Endothelial cell of umbilical vein (primary cell): ENCODE measurements at regions not wholly inside any gene's neighbourhood (a gene's known extent, or its start where the extent isn't known, plus 50 kb on each side); places are given as distances from the start of the nearest gene placed in this dataset.
"Not testable (repeated sequence)": the region's sequence is repeated elsewhere in the genome, so short reads cannot be mapped to it uniquely, and the experiment has no call there.

ENCODE experiments used
- BruUV-seq: library from RNA; stranded (reverse); fragments of 400-500 nt; replicated peaks from 2 replicates; lab custom pipeline; 2021; lab: Mats Ljungman, UMichigan
- CTCF ChIA-PET: fragments of 300-600, 350-600 bp; sonication (Branson Sonifier 250); formaldehyde crosslinking; loops from one replicate; lab custom pipeline; 2021; ENCODE audit warnings: antibody characterized with exemption, inconsistent platforms; lab: Charles Lee
- POLR2A ChIA-PET: fragments of 300-600, 350-600 bp; sonication (Branson Sonifier 250); formaldehyde crosslinking; loops from one replicate; lab custom pipeline; 2021; ENCODE audit warnings: antibody characterized with exemption, inconsistent platforms; lab: Charles Lee
- DNase-seq: peaks from one replicate; pipeline ENCODE4 v3.0.0-alpha.2; 2011; ENCODE audit warnings: low read depth, low spot score
- FAIRE-seq: peaks from 2 replicates; lab custom pipeline; 2011; peaks lifted over from hg19 to GRCh38; lab: Jason Lieb, UNC
- H2AFZ ChIP-seq: 2 replicates; pipeline ENCODE4 v1.6.0; 2012; ENCODE audit warnings: low read depth, low read length, control low read depth, inconsistent platforms
- H3K27ac ChIP-seq: 2 replicates; pipeline ENCODE4 v1.5.1; 2011; ENCODE audit warnings: low read depth, mild to moderate bottlenecking, control low read depth, low read length, moderate library complexity; ENCODE audit not compliant: insufficient read depth
- H3K27me3 ChIP-seq, 2 experiments: 2 replicates each; pipeline versions ENCODE4 v1.6.0 to v1.6.1; 2011; ENCODE audit warnings: low read length in 2 of 2, mixed read lengths in 1 of 2; ENCODE audit not compliant: control insufficient read depth in 2 of 2, insufficient read depth in 2 of 2
- H3K36me3 ChIP-seq, 2 experiments: 2 replicates in 1 of 2; 3 replicates in 1 of 2; pipeline ENCODE4 v1.5.1; 2011; ENCODE audit warnings: low read length in 2 of 2, mild to moderate bottlenecking in 1 of 2, moderate library complexity in 1 of 2; ENCODE audit not compliant: control insufficient read depth in 2 of 2, insufficient read depth in 2 of 2; ENCODE audit errors: extremely low read depth in 1 of 2
- H3K4me1 ChIP-seq: 3 replicates; pipeline ENCODE4 v1.5.1; 2011; ENCODE audit warnings: mild to moderate bottlenecking, low read length; ENCODE audit not compliant: control insufficient read depth, insufficient read depth; ENCODE audit errors: extremely low read depth
- H3K4me2 ChIP-seq: 2 replicates; pipeline ENCODE4 v1.6.1; 2011; ENCODE audit warnings: low read length, control low read depth, mixed read lengths; ENCODE audit not compliant: insufficient read depth
- H3K4me3 ChIP-seq, 3 experiments: fragments of 200-600 bp in 1 of 3; sonication (generic), shearing (Covaris generic) in 1 of 3; replicated peaks in 1 of 3; 2 replicates each; pipeline ENCODE4 v1.5.1; 2011 to 2016; ENCODE audit warnings: control low read depth in 3 of 3, low read length in 3 of 3, mild to moderate bottlenecking in 2 of 3, inconsistent platforms in 1 of 3, low read depth in 1 of 3, moderate library complexity in 1 of 3; ENCODE audit not compliant: insufficient read depth in 1 of 3
- H3K79me2 ChIP-seq: 2 replicates; pipeline ENCODE4 v1.6.0; 2012; ENCODE audit warnings: low read length, inconsistent platforms; ENCODE audit not compliant: control insufficient read depth, insufficient read depth
- H3K9ac ChIP-seq: replicated peaks from 2 replicates; pipeline ENCODE3; 2011; ENCODE audit warnings: low read length, control low read depth; ENCODE audit not compliant: insufficient read depth; ENCODE audit errors: extremely low read depth
- H3K9me1 ChIP-seq: replicated peaks from 3 replicates; pipeline ENCODE4 v1.6.0; 2011; ENCODE audit warnings: mild to moderate bottlenecking, low read length; ENCODE audit not compliant: control insufficient read depth, insufficient read depth; ENCODE audit errors: extremely low read depth
- H3K9me3 ChIP-seq: replicated peaks from 2 replicates; pipeline ENCODE4 v1.5.1; 2012; ENCODE audit warnings: low read length, inconsistent platforms; ENCODE audit not compliant: control insufficient read depth, insufficient read depth
- H4K20me1 ChIP-seq: replicated peaks from 2 replicates; pipeline ENCODE3; 2011; ENCODE audit warnings: mild to moderate bottlenecking, low read length; ENCODE audit not compliant: control insufficient read depth, insufficient read depth; ENCODE audit errors: extremely low read depth
- CTCF ChIP-seq, 2 donors: IDR thresholded peaks; 1 replicate in 1 of 2; 2 replicates in 1 of 2; pipeline ENCODE4 v1.5.1; 2011; ENCODE audit warnings: low read length in 2 of 2, mild to moderate bottlenecking in 2 of 2, moderate library complexity in 2 of 2, control low read depth in 1 of 2, inconsistent platforms in 1 of 2, low read depth in 1 of 2; ENCODE audit not compliant: insufficient read depth in 1 of 2; ENCODE audit errors: extremely low read depth in 1 of 2
- EZH2 ChIP-seq: IDR thresholded peaks from 2 replicates; pipeline ENCODE4 v1.6.1; 2012; ENCODE audit warnings: borderline replicate concordance, low read depth, mild to moderate bottlenecking, moderate library complexity, low read length, inconsistent platforms; ENCODE audit not compliant: severe bottlenecking
- FOS ChIP-seq: IDR thresholded peaks from 2 replicates; pipeline ENCODE4 v1.6.1; 2011; ENCODE audit warnings: mild to moderate bottlenecking, low read length, moderate library complexity, borderline replicate concordance; ENCODE audit not compliant: insufficient read depth
- GATA2 ChIP-seq: IDR thresholded peaks from 2 replicates; pipeline ENCODE4 v1.7.0; 2011; ENCODE audit warnings: low read depth, mild to moderate bottlenecking, moderate library complexity, mixed read lengths, low read length; ENCODE audit not compliant: insufficient read length, insufficient read depth
- JUN ChIP-seq: IDR thresholded peaks from 2 replicates; pipeline ENCODE4 v1.6.1; 2011; ENCODE audit warnings: borderline replicate concordance, low read depth; ENCODE audit not compliant: insufficient read length, insufficient read depth
- MAX ChIP-seq: IDR thresholded peaks from 2 replicates; pipeline ENCODE4 v1.6.1; 2011; ENCODE audit not compliant: insufficient read depth, insufficient read length
- MYC ChIP-seq: IDR thresholded peaks from one replicate; pipeline ENCODE4 v1.6.1; 2011; ENCODE audit warnings: mild to moderate bottlenecking, low read depth, low read length
- POLR2A ChIP-seq: IDR thresholded peaks from 2 replicates; pipeline ENCODE4 v1.6.1; 2012; ENCODE audit warnings: low read depth, mild to moderate bottlenecking, control low read depth, low read length
- POLR2AphosphoS5 ChIP-seq: IDR thresholded peaks from 2 replicates; pipeline ENCODE4 v1.6.1; 2012; ENCODE audit warnings: low read depth, mild to moderate bottlenecking, control low read depth, low read length, moderate library complexity; ENCODE audit not compliant: insufficient read depth
- dilution Hi-C: fragments of 300-500 bp; cut with MboI; formaldehyde crosslinking; loops from one replicate; pipeline ENCODE4 v1.15.0; 2019; ENCODE audit warnings: low sequenced_read_pairs; ENCODE audit not compliant: extremely low pct_ligation_motif_present
- intact Hi-C: fragments of 100-400 bp; cut with micrococcal nuclease; formaldehyde crosslinking; loops from one replicate; pipeline ENCODE4 v1.10.0; 2022

GRCh38 chr15:62280625-62281024, 115.5 kb upstream of the C2CD4B start:
- dilution Hi-C loops: no loop called here
- no peaks in the 10 kb centered on the region for H4K20me1 ChIP-seq
- no TSS peak for BruUV-seq

GRCh38 chr15:62281801-62282200, 116.7 kb upstream of the C2CD4B start:
- CTCF ChIA-PET, POLR2A ChIA-PET, intact Hi-C loops, H3K4me2 ChIP-seq, BruUV-seq, H3K9me1 ChIP-seq, H2AFZ ChIP-seq, H3K4me3 ChIP-seq, H3K4me1 ChIP-seq, H3K79me2 ChIP-seq, H3K9ac ChIP-seq, DNase-seq, H3K9me3 ChIP-seq, FAIRE-seq, dilution Hi-C loops, H4K20me1 ChIP-seq, H3K27me3 ChIP-seq, H3K27ac ChIP-seq, H3K36me3 ChIP-seq: not testable (repeated sequence)

More at GRCh38 chr15:62280625-62281024, 115.5 kb upstream of the C2CD4B start:
- Histone ChIP-seq H3K27ac (no peak overlapping the region), H3K36me3 (no peaks in the 10 kb centered on the region), H3K4me3 (no peak overlapping the region), H3K79me2 (no peaks in the 10 kb centered on the region), H3K4me2 (no peak overlapping the region), H3K27me3 (peaks cover 2 to 7% of the 10 kb centered on the region in 2 experiments), H3K4me1 (no peaks in the 10 kb centered on the region), H3K9me3 (no peaks in the 10 kb centered on the region), H3K9me1 (no peaks in the 10 kb centered on the region), H2AFZ (no peak overlapping the region), H3K9ac (no peak overlapping the region)
- no peak for TF ChIP-seq FOS
- TF ChIP-seq POLR2AphosphoS5: no peak
- TF ChIP-seq MAX: no peak
- TF ChIP-seq MYC: no peak
- no peak for TF ChIP-seq CTCF (IDR thresholded peaks at IDR 0.05; ENCODE audit: extremely low read depth in 1 of 2, insufficient read depth in 1 of 2, low read depth in 1 of 2, low read length in 2 of 2)
- TF ChIP-seq EZH2: no peak
- TF ChIP-seq POLR2A: no peak
- TF ChIP-seq JUN: no peak
- no peak for TF ChIP-seq GATA2
- CTCF ChIA-PET: interaction anchor here (0.6 kb wide), 1 partner anchor 26 kb away, joined by 3 read pairs; no protein-coding TSS in a partner anchor
- POLR2A ChIA-PET: no interaction called here
- no peak for FAIRE-seq
- intact Hi-C loops: no loop called here
- DNase-seq: no peak
